Coronary artery (tissue), 2 donors: ENCODE measurements at regions not wholly inside any gene's neighbourhood (a gene's known extent, or its start where the extent isn't known, plus 50 kb on each side); places are given as distances from the start of the nearest gene placed in this dataset.

ENCODE experiments used
- DNase-seq: peaks from one replicate; pipeline ENCODE4 v3.0.0-alpha.2; 2017; ENCODE audit warnings: low spot score
- H3K27ac ChIP-seq, 2 donors: fragments of 200-600 bp; sonication (generic); one replicate each; pipeline ENCODE4 v1.5.1; 2016 to 2019
- H3K4me3 ChIP-seq: fragments of 200-600 bp; sonication (generic); 2 replicates; pipeline ENCODE4 v1.5.1; 2016; ENCODE audit warnings: mild to moderate bottlenecking, moderate library complexity
- CTCF ChIP-seq: fragments of 200-600 bp; sonication (generic); IDR thresholded peaks from one replicate; pipeline ENCODE4 v1.5.1; 2019; ENCODE audit warnings: antibody characterized with exemption

DNA sequence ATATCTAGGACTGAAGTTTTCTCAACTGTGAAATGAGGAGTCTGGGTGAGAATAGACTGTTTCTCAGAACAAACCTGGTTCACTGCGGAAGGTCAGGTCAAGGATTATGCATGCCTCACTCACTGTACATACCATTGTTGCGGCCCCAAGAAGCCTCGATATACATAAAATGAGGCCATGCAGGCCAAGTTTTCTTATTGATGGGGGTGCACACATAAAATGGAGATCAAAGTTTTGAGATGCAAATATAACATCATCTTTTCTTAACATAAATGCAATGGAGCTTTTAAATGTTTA lies 1366.1 kb upstream of the CELF4 start:
- Histone ChIP-seq H3K27ac (no peak overlapping the region), H3K4me3 (no peak overlapping the region)
- no peak for TF ChIP-seq CTCF
- no peak for DNase-seq

- Histone ChIP-seq H3K27ac (no peak overlapping the region), H3K4me3 (no peak overlapping the region)
- no peak for DNase-seq
- no peak for TF ChIP-seq CTCF
Observed at GRCh38 chr18:38930881-38931753, 1365.5 kb upstream of the CELF4 start.

- no peak for DNase-seq
- no peak overlapping the region for H3K27ac ChIP-seq
- H3K4me3 ChIP-seq = no peak overlapping the region
- TF ChIP-seq CTCF = no peak
Observed at GRCh38 chr18:38923540-38923939, 1357.9 kb upstream of the CELF4 start.

DNA sequence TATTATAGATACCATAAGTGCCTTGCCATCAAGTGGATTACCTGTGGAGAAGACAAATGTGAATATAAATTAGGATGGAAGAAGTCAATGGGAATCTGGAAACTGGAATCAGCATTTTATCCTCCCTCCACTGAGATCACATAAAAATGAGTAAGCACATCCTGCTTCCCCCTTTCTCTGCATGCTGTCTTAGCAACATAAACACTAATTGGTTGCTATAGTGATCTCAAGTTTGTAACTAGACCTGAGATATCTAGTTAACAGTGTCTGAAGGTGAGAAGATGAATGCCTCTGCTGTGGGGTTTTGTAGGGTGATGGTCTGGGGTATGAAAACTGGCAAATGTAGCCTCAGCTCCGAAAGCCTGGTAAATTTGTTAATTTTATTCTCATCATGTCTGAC lies 1357.5 kb upstream of the CELF4 start:
- DNase-seq = no peak
- no peak overlapping the region for H3K4me3 ChIP-seq
- no peak for TF ChIP-seq CTCF
- no peak overlapping the region for H3K27ac ChIP-seq

GRCh38 chr18:38909972-38910371 lies 1344.4 kb upstream of the CELF4 start:
- DNase-seq = no peak
- Histone ChIP-seq H3K4me3 (no peak overlapping the region), H3K27ac (no peak overlapping the region)
- no peak for TF ChIP-seq CTCF

DNA sequence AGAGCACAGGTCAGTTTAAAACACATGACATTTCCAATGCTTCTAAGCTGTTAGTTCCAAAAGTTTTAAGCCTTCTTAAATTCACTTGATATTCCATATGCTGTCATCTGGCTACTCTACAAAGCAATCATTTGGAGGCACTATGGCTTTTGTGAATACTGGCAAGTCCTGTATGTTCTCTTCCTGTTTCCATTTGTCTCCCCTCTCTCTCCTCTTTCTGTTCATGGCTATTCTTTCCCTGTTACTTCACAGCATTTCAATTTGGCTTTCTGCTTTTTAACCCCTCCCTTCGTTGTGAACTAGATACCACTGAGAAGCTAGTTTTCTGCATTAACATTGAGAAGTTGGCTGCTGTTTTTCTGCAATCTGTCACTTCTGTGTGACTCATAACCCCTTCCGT lies 1337.2 kb upstream of the CELF4 start:
- no peak overlapping the region for H3K27ac ChIP-seq
- no peak for TF ChIP-seq CTCF
- DNase-seq = no peak
- H3K4me3 ChIP-seq = no peak overlapping the region

DNA sequence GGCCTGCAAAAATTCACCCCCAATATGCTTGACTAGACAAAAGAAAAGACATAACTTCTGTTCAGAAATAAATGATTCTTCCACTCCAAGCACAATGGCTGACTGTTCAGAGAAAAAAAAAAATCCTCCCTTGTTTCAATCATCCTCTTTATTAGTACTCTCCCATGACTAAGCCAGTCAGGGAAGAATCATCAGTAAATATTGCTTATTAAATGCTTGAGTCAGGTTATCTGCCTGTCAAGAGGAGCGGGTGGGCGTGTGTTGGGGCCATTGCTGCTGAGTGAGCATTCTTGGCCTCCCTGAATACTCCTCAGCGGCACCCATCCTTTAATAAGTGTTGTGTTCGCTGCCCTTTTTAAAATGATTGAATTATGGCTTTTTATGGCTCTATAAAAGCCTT lies 1334.8 kb upstream of the CELF4 start:
- no peak for TF ChIP-seq CTCF
- H3K27ac ChIP-seq = no peak overlapping the region
- H3K4me3 ChIP-seq = no peak overlapping the region
- DNase-seq = no peak
